Naive thymus-derived CD8-positive, alpha-beta T cell (primary cell): ENCODE measurements at regions not wholly inside any gene's neighbourhood (a gene's known extent, or its start where the extent isn't known, plus 50 kb on each side); places are given as distances from the start of the nearest gene placed in this dataset.

Source experiments
- ATAC-seq, 2 donors: fragments of 150-1000 bp; cut with Tn5 transposase in 1 of 2; sonication (Bioruptor Pico), chemical (Tn5 transposase) in 1 of 2; 1 replicate in 1 of 2; 2 replicates in 1 of 2; pipeline ENCODE4 v1.10.0; 2021; ENCODE audit warnings: mild to moderate bottlenecking in 2 of 2, moderate library complexity in 2 of 2
- POLR2A ChIA-PET: fragments of 350-600 bp; sonication (Branson Sonifier 250); formaldehyde crosslinking; loops from one replicate; lab custom pipeline; 2021; ENCODE audit warnings: antibody characterized with exemption; lab: Charles Lee
- DNase-seq, 10 donors: peaks; one replicate each; pipeline versions ENCODE4 v3.0.0 to v3.0.0-alpha.2; 2020 to 2022
- H3K27ac Mint-ChIP-seq, 10 donors: one replicate each; pipeline ENCODE4 v1.8.0; 2020 to 2022; ENCODE audit warnings: mild to moderate bottlenecking in 10 of 10, mixed read lengths in 10 of 10, moderate library complexity in 4 of 10, inconsistent platforms in 1 of 10
- H3K27me3 Mint-ChIP-seq, 5 donors: one replicate each; pipeline ENCODE4 v1.8.0; 2021 to 2022; ENCODE audit warnings: mixed read lengths in 5 of 5
- H3K36me3 Mint-ChIP-seq, 3 donors: one replicate each; pipeline ENCODE4 v1.8.0; 2020 to 2022; ENCODE audit warnings: mixed read lengths in 3 of 3, mild to moderate bottlenecking in 2 of 3, inconsistent platforms in 1 of 3
- H3K4me1 Mint-ChIP-seq, 4 donors: one replicate each; pipeline ENCODE4 v1.8.0; 2021 to 2022; ENCODE audit warnings: mixed read lengths in 4 of 4
- H3K4me3 Mint-ChIP-seq, 10 donors: one replicate each; pipeline ENCODE4 v1.8.0; 2020 to 2022; ENCODE audit warnings: mild to moderate bottlenecking in 10 of 10, mixed read lengths in 10 of 10, moderate library complexity in 6 of 10, inconsistent platforms in 1 of 10
- H3K9me3 Mint-ChIP-seq, 9 donors: one replicate each; pipeline ENCODE4 v1.8.0; 2020 to 2022; ENCODE audit warnings: mixed read lengths in 9 of 9, mild to moderate bottlenecking in 3 of 9, inconsistent platforms in 1 of 9, moderate library complexity in 1 of 9

DNA sequence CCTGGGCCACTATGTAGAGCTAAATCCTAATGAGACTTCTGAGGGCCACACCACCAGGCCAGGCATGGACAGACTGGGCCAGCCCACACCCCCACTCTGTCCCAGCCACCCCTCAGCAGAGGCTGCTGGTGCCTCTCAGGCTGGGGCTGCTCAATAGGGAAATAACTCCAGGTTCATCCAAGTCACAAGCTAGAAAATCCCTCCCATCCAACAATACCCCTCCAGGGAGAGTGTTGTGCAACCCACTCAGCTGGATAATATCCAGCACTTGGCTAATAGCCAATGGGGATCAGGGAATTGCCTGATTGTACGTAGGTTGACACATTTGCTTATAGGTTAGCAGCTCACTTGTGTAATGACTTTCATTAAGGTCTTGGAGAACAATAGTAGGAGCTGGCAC is 64.1 kb upstream of the WNT11 start:
- POLR2A ChIA-PET = interaction anchor here (1.0 kb wide), 1 partner anchor 35 kb away, joined by 3 read pairs; no protein-coding TSS in a partner anchor
- ATAC-seq = no peak
- peaks cover 0 to 3% (median 0%) of the 10 kb centered on the region in 5 donors for H3K27me3 Mint-ChIP-seq
- H3K27ac Mint-ChIP-seq = peak overlapping the region in 1 of 10 donors; percentile 71
- no peaks in the 10 kb centered on the region for H3K4me1 Mint-ChIP-seq
- H3K36me3 Mint-ChIP-seq = no peaks in the 10 kb centered on the region
- no peak for DNase-seq
- no peaks in the 10 kb centered on the region for H3K9me3 Mint-ChIP-seq
- H3K4me3 Mint-ChIP-seq = no peak overlapping the region

DNA sequence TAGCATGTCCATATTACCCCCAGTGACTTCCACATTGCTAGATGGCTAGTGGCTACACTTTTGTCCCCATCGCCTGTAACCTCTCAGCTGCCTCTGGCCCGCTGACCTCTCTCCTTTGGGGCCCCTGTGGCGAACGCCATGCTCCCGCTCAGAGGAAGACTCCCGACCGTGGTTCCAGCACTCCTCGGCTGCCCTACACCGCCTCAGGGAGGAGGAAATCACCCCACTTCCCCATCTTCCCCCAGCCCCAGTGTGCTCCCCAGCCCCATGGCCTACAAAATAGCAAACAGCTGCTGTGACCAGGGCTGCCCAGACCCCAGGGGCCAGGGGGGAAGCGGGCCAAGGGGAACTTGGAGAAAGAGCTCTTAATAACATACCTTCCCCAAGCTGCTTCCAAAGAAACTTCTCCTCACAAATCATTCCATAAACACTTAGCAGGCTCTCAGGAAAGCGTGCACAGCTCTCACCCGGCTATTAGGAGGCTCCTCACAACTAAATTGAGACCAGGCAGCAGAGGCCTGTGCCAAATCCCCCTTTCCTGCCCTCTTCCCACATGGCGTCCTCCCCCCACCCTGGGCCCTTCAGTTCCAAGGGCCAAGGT is 63.5 kb upstream of the WNT11 start:
- DNase-seq = no peak
- Mint-ChIP-seq H3K4me3 (no peak overlapping the region), H3K9me3 (no peaks in the 10 kb centered on the region), H3K27ac (no peak overlapping the region), H3K4me1 (no peaks in the 10 kb centered on the region), H3K27me3 (peaks cover 0 to 3% (median 0%) of the 10 kb centered on the region in 5 donors), H3K36me3 (no peaks in the 10 kb centered on the region)
- POLR2A ChIA-PET = no interaction called here
- no peak for ATAC-seq

DNA sequence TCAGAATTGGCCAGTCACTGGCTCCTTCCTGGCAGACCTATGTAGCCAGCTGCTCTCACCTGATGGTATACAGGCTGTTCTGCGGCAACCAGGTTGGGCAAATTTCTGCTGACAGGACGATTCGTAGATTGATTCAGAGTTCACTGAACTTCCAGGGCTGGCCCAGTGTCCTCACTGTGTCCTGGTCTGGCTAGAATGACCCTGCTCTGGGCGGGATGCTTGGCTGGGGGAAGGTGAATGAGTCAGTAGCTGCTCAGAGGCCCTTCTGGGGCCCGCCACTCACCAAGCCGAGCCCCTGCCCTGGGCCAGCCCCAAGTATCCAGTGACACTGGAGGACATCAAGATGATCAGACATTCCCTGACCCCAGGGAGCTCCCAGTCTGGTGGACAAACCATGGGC is 62.9 kb upstream of the WNT11 start:
- H3K4me3 Mint-ChIP-seq = no peak overlapping the region
- H3K9me3 Mint-ChIP-seq = no peaks in the 10 kb centered on the region
- H3K36me3 Mint-ChIP-seq = no peaks in the 10 kb centered on the region
- no peak overlapping the region for H3K27ac Mint-ChIP-seq
- H3K27me3 Mint-ChIP-seq = peaks cover 0 to 3% (median 0%) of the 10 kb centered on the region in 5 donors
- POLR2A ChIA-PET = no interaction called here
- ATAC-seq (no peak), DNase-seq (no peak)
- no peaks in the 10 kb centered on the region for H3K4me1 Mint-ChIP-seq

DNA sequence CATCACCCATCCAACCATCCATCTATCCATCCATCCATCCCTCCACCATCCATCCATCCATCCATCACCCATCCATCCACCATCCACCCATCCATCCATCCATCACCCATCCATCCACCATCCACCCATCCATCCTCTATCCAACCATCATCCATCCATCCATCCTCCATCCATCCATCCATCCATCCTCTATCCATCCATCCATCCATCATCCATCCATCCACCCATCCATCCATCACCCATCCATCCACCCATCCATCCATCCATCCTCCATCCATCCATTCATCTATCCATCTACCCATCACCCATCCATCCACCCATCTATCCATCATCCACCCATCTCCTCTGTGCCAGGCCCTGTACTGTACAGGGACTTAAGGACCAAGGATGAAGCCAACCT is 62.2 kb upstream of the WNT11 start:
- Mint-ChIP-seq H3K27ac (no peak overlapping the region), H3K27me3 (peaks cover 0 to 3% (median 0%) of the 10 kb centered on the region in 5 donors), H3K9me3 (no peaks in the 10 kb centered on the region), H3K4me3 (no peak overlapping the region), H3K4me1 (no peaks in the 10 kb centered on the region), H3K36me3 (no peaks in the 10 kb centered on the region)
- POLR2A ChIA-PET = no interaction called here
- ATAC-seq = no peak
- no peak for DNase-seq

DNA sequence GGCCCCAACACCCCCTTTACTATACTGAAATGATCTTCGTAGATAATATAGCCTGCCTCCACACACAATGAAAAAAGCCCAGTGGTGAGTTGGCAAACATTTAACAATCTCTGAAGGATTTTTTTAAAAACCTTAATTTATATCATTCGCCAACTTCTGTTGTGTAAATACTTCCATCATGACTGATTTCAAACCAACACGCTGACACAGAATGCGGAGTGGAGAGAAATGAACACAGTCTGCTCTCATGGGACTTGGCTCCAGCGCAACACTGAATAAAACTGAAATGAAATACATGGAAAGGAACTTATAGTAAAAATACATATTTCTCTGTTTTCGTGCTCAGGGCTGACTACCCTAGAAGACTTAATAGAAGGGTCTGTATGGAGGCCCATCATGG is 61.3 kb upstream of the WNT11 start:
- no peaks in the 10 kb centered on the region for H3K9me3 Mint-ChIP-seq
- H3K27me3 Mint-ChIP-seq = peaks cover 0 to 8% (median 0%) of the 10 kb centered on the region in 5 donors
- H3K4me3 Mint-ChIP-seq = no peak overlapping the region
- no peaks in the 10 kb centered on the region for H3K4me1 Mint-ChIP-seq
- H3K27ac Mint-ChIP-seq = no peak overlapping the region
- ATAC-seq (no peak), DNase-seq (no peak)
- POLR2A ChIA-PET = no interaction called here
- H3K36me3 Mint-ChIP-seq = no peaks in the 10 kb centered on the region

DNA sequence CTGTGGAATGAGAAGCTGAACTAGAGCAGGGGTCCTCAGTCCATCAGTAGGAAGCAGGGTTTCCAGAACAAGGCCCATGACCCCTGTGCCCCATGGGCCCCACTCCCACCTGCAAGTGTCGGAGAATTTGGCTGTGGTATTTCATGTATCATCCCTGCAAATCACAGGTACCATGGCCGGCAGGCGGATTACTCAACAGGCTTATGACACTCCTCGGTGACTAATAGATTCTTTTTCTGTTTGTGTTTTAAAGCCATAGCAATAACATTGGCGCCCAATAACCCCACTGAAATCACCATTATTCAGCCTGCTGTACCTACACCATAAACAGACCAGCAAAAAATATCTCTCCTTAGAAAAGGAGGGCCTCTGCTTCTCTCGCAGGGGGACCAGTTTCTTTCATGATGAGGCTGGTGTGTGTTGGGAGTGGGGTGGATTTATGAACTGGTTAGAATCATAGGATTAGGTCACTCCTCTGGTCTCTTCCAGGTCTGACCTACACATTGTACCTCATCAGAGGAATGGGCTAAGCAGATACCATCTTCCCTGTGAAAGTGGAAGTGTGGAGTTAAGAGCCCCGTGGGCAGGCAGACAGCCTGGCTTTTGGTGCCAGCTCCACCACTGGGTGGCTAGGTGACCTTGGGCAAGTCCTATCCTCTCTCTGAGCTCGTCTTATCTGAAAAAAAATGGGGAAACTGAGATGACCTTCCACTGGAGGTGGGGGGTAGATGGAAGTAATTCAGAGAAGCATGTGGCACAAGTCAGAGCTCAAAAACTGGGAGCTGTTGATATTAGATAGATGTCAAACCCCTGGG is 60.2 kb upstream of the WNT11 start:
- Mint-ChIP-seq H3K27ac (no peak overlapping the region), H3K36me3 (no peaks in the 10 kb centered on the region), H3K4me3 (no peak overlapping the region), H3K9me3 (no peaks in the 10 kb centered on the region), H3K4me1 (no peaks in the 10 kb centered on the region), H3K27me3 (peaks cover 0 to 8% (median 0%) of the 10 kb centered on the region in 5 donors)
- POLR2A ChIA-PET = no interaction called here
- DNase-seq (no peak), ATAC-seq (no peak)

DNA sequence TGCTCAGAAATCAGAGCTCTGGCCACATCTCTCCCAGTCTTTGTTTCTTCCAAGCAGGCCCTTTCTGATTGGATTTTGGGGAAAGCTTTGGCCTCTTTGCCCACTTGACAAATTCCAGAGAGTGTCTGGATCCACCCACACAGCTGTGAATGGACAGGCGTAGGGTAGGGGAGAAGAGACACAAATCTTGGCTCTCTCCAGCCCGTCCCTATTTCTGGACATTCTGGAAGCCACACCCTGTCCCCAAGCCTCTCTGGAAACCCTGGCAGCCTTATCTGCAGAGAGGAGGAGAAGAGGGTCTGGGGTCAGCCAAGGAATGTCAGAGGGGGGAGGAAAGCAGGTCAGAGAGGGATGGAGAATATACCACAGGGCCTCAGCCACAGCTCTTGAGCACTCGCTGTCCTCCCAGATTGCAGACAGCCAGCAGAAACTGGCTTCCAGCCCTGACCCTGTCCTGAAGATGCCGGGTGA is 59.5 kb upstream of the WNT11 start:
- no peak for ATAC-seq
- peaks cover 0 to 8% (median 0%) of the 10 kb centered on the region in 5 donors for H3K27me3 Mint-ChIP-seq
- no peaks in the 10 kb centered on the region for H3K4me1 Mint-ChIP-seq
- no peak overlapping the region for H3K27ac Mint-ChIP-seq
- DNase-seq = no peak
- POLR2A ChIA-PET = no interaction called here
- no peaks in the 10 kb centered on the region for H3K9me3 Mint-ChIP-seq
- H3K4me3 Mint-ChIP-seq = no peak overlapping the region
- H3K36me3 Mint-ChIP-seq = no peaks in the 10 kb centered on the region

DNA sequence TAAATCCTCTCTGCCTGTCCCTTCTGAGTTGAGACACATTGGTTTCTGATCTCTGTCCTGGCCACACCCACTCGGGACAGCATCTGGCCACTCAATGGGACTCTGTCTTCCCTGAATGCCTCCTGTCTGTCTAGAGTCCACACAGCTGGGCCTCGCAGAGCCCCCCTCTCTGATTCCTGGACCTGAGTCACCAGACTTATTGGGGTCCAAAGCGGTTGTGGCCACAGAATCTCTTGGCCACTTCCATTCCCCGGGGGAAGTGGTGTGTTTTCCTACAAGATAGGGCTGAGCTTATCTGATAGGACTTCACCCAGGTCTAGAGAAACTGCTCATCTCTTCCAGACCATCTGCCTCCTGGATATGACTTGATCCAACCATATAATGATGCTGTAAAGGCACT is 57.4 kb upstream of the WNT11 start:
- no peaks in the 10 kb centered on the region for H3K4me1 Mint-ChIP-seq
- H3K9me3 Mint-ChIP-seq = no peaks in the 10 kb centered on the region
- H3K36me3 Mint-ChIP-seq = no peaks in the 10 kb centered on the region
- H3K27ac Mint-ChIP-seq = no peak overlapping the region
- no peak overlapping the region for H3K4me3 Mint-ChIP-seq
- peaks cover 0 to 8% (median 0%) of the 10 kb centered on the region in 5 donors for H3K27me3 Mint-ChIP-seq
- POLR2A ChIA-PET = no interaction called here
- no peak for ATAC-seq
- no peak for DNase-seq

DNA sequence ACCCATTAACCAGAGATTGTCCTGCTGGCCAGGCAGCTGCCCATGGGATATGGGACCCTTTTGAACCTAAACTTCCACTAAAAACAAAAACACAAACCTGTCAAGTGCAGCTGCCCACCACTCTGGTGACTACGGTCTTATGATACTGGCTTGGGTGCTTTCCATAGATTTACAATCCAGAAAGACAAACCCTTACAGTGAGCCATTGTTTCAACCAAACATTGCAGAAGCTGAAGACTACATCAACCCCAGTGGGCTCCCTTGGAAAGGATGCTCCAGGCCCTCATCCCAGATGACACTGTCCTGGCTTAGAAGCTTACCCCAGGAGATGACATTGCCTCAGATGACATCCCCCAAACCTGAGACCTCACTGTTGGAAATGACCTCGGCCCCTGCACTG is 56.9 kb upstream of the WNT11 start:
- no peaks in the 10 kb centered on the region for H3K9me3 Mint-ChIP-seq
- POLR2A ChIA-PET = no interaction called here
- H3K27me3 Mint-ChIP-seq = peaks cover 0 to 8% (median 0%) of the 10 kb centered on the region in 5 donors
- no peak overlapping the region for H3K27ac Mint-ChIP-seq
- H3K36me3 Mint-ChIP-seq = no peaks in the 10 kb centered on the region
- no peak for ATAC-seq
- H3K4me1 Mint-ChIP-seq = no peaks in the 10 kb centered on the region
- no peak overlapping the region for H3K4me3 Mint-ChIP-seq
- no peak for DNase-seq

DNA sequence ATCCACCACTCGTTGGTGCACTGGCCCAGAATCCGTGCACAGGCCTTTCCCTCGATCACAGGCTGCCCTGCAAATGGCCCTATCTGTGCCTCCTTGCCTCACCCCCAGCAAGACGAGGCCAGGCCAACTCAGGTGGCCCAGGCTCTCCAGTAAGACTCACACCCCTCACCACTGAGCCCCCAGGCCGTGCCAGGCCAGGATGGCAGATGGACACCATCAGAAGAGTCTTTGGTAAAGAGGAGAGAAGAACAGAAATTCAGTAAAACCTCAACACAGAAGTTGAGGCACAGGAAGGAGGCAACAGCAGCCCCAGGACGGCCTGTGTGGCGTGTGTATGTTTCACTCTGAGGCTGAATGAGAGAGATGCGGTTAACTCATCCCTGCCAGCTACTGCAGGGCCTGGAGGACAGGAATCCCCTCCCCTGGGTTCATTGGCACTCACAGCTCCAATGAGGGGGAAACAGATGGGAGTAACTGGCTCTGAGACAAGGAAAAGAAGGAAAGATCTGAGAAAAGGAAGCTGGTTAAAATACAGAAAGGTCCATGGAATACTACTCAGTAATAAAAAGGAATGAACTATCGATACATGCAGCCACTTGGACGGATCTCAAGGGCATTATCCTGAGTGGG is 54.1 kb upstream of the WNT11 start:
- Mint-ChIP-seq H3K36me3 (no peaks in the 10 kb centered on the region), H3K4me3 (no peak overlapping the region), H3K27ac (no peak overlapping the region), H3K27me3 (peaks cover 0 to 9% (median 0%) of the 10 kb centered on the region in 5 donors), H3K9me3 (no peaks in the 10 kb centered on the region), H3K4me1 (no peaks in the 10 kb centered on the region)
- no peak for DNase-seq
- POLR2A ChIA-PET = no interaction called here
- no peak for ATAC-seq

DNA sequence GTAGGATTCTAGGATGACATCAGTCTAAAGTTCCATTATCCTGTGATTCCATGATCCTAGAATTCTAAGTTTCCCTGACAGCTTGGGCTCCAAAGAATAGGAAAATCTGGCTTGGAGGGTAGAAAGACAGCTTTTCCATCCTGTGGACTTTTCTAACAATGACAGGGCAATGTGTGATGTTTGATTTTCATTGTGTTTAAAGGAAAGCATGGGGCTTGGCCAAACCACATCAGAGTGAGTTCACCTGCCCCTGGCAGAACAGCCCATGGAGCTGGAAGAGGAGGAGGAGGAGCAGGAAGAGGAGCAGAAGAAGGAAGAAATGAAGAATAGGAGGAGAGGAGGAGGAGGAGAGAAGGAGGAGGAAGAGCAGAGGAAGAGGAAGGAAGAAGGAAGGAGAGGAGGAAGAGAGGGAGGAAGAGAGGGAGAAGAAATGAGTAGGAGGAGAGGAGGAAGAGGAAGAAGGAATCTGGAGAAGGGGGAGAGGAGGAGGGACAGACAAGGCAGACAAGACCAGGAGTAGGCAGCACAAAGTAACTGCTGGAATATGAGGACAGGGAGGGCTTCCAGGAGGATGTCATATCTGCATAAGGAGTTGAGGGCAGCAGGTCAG is 53.1 kb upstream of the WNT11 start:
- Mint-ChIP-seq H3K27me3 (peaks cover 0 to 11% (median 0%) of the 10 kb centered on the region in 5 donors), H3K27ac (peak overlapping the region in 2 of 10 donors; percentile 17 to 82), H3K36me3 (no peaks in the 10 kb centered on the region), H3K4me3 (no peak overlapping the region), H3K4me1 (no peaks in the 10 kb centered on the region), H3K9me3 (no peaks in the 10 kb centered on the region)
- ATAC-seq = no peak
- no peak for DNase-seq
- POLR2A ChIA-PET = no interaction called here

DNA sequence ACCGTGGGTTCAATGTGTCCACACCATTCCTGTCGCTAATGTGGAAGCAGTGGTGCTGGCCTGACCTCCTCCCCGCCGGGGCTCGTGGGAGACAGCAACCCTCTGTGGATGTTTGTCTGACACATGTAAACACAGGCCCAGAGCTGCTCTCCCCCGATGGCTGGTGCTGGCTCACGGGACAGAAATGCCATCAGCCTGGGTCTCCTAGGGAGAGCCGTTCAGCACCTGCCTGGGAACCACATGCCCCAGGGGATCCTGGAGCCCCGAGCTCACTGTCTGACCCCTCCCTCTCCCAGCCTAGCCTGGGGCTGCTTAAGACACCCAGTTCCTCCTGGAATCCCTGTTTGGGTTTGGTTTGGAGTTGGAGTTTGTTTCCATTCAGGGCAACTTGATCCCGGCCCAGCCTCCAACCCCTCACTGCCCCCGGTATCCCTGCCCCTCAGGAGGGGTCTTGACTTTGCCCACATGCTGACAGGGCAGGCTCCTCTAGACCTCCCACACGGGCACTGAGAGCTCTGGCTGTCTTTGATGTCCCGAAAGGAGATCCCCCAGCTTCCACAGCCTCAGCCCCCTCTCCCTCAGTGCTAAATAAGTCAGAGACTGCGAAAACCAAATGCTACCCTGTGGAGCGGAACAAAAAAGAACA is 50.9 kb upstream of the WNT11 start:
- Mint-ChIP-seq H3K4me1 (no peaks in the 10 kb centered on the region), H3K36me3 (no peaks in the 10 kb centered on the region), H3K9me3 (no peaks in the 10 kb centered on the region), H3K27me3 (peaks cover 0 to 8% (median 2%) of the 10 kb centered on the region in 5 donors), H3K4me3 (no peak overlapping the region), H3K27ac (no peak overlapping the region)
- POLR2A ChIA-PET = no interaction called here
- DNase-seq (peak in 1 of 10 donors; percentile 36), ATAC-seq (no peak)
